ENCODE measurements at regions not wholly inside any gene's neighbourhood (a gene's known extent, or its start where the extent isn't known, plus 50 kb on each side); places are given as distances from the start of the nearest gene placed in this dataset.
"Not testable (repeated sequence)": the region's sequence is repeated elsewhere in the genome, so short reads cannot be mapped to it uniquely, and the experiment has no call there.

DNA sequence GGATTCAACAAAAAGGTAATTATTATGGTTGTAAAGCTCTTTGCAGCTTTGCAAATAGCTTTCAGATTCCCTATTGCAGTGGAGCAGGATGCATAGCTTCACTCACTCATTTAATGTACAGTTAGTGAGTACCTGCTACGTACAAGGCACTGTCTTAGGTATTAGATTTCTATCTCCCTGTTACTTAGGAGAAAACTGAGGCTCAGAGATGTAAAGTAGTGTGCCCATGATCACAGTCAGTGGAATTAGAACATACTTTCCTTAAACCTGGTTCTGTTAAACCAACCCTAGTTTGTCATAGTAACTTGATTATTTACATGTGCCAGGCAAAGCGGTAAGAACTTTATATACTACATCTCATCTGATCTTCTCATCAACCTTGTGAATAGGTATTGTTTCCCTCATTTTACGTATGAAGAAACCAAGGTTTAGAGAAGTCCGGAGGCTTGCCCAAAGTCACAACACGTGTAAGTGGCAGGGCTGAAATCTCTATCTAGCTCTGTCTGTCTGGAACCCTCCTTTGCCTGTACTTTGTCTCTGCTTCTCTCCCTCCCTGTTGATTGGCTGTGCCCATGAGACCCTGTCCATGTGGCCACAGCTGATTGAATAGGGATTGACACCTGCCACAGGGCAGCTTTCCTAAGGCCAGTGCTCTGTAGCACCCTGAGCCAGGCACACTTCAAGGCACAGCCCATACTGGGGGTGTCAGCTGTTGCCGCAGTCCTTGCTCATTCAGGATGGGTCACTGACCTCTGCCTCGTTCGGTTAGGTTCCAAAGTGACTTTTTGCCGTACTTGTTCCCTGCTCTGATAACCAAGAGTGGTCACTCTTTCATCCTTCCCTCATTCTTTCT, 63.8 kb upstream of the PRSS23 start:
- Histone ChIP-seq H3K4me1 (ENCODE audit: control insufficient read depth in 2 of 3, insufficient read depth in 2 of 3, low read depth in 1 of 3, low read length in 3 of 3) (peaks cover 0 to 14% (median 11%) of the 10 kb centered on the region in 3 donors), H3K27ac (ENCODE audit: low read depth in 2 of 2, low read length in 2 of 2) (no peak overlapping the region), H3K36me3 (ENCODE audit: control insufficient read depth in 2 of 3, insufficient read depth in 3 of 3, low read length in 3 of 3) (no peaks in the 10 kb centered on the region), H3K9me3 (ENCODE audit: control insufficient read depth in 2 of 3, insufficient read depth in 1 of 3, low read length in 3 of 3) (no peaks in the 10 kb centered on the region), H3K4me3 (ENCODE audit: low read length in 3 of 3) (no peak overlapping the region), H3K27me3 (ENCODE audit: control insufficient read depth, insufficient read depth, low read length) (no peaks in the 10 kb centered on the region), H3K9ac (ENCODE audit: low read length in 3 of 3) (no peak overlapping the region)
- intact Hi-C loops (cut with DNase I) = no loop called here
- TF ChIP-seq, protein P1, sequence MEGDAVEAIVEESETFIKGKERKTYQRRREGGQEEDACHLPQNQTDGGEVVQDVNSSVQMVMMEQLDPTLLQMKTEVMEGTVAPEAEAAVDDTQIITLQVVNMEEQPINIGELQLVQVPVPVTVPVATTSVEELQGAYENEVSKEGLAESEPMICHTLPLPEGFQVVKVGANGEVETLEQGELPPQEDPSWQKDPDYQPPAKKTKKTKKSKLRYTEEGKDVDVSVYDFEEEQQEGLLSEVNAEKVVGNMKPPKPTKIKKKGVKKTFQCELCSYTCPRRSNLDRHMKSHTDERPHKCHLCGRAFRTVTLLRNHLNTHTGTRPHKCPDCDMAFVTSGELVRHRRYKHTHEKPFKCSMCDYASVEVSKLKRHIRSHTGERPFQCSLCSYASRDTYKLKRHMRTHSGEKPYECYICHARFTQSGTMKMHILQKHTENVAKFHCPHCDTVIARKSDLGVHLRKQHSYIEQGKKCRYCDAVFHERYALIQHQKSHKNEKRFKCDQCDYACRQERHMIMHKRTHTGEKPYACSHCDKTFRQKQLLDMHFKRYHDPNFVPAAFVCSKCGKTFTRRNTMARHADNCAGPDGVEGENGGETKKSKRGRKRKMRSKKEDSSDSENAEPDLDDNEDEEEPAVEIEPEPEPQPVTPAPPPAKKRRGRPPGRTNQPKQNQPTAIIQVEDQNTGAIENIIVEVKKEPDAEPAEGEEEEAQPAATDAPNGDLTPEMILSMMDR (IDR thresholded peaks at IDR 0.05; ENCODE audit: borderline replicate concordance, extremely low read depth, insufficient read depth) = no peak
- FAIRE-seq (no peak), DNase-seq (no peak)

DNA sequence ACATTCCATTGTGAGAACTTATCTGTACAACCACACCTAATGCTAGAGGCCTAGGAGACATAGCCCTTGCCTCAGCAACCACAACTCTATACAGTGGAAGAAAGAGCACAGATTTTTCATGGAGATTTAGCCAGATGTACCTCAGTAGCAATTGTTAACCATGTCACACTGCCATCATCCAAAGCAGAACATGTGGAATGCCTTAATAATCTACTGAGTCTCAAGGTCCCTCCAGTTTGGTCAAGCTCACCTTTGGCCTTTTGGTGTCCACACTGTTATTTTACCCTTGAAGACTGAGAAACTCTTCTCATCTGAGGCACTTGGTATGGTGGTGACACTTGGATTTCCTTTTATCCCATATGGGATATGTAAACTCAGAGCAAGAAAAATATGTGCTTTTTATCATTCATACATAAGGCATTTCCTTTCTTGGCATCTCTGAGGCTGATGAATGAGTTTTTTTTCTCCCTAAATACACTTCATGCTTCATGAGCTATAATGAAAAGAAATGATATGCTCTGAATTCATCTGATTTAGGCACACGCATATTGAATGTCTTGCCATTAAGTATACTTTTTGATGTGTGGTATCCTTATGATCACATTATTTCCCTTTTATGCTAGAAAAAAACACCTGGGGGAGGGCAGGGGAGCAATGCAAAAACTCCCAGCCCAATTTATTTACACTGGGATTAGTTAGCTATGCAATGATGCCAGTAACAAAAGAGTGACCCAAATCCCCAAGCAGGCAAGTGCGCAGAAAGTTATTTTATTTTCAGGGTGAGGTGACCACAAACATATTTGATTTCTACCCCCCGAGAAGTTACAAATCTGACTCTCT, 63.3 kb upstream of the ME3 start:
- FAIRE-seq = no peak

DNA sequence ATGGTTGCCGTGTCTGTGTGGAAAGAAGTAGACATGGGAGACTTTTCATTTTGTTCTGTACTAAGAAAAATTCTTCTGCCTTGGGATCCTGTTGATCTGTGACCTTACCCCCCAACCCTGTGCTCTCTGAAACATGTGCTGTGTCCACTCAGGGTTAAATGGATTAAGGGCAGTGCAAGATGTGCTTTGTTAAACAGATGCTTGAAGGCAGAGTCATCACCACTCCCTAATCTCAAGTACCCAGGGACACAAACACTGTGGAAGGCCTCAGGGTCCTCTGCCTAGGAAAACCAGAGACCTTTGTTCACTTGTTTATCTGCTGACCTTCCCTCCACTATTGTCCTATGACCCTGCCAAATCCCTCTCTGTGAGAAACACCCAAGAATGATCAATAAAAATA, 60.3 kb upstream of the ME3 start:
- intact Hi-C loops (cut with DNase I); H3K4me3 ChIP-seq (ENCODE audit: low read length in 3 of 3); H3K36me3 ChIP-seq (ENCODE audit: control insufficient read depth in 2 of 3, insufficient read depth in 3 of 3, low read length in 3 of 3); DNase-seq; H3K9ac ChIP-seq (ENCODE audit: low read length in 3 of 3); H3K27ac ChIP-seq (ENCODE audit: low read depth in 2 of 2, low read length in 2 of 2); H3K9me3 ChIP-seq (ENCODE audit: control insufficient read depth in 2 of 3, insufficient read depth in 1 of 3, low read length in 3 of 3); FAIRE-seq; H3K27me3 ChIP-seq (ENCODE audit: control insufficient read depth, insufficient read depth, low read length); H3K4me1 ChIP-seq (ENCODE audit: control insufficient read depth in 2 of 3, insufficient read depth in 2 of 3, low read depth in 1 of 3, low read length in 3 of 3): not testable (repeated sequence)

More for the DNA sequence above, 63.3 kb upstream of the ME3 start:
- no peaks in the 10 kb centered on the region for H3K36me3 ChIP-seq (ENCODE audit: control insufficient read depth in 2 of 3, insufficient read depth in 3 of 3, low read length in 3 of 3)
- TF ChIP-seq, protein P1 (IDR thresholded peaks at IDR 0.05; ENCODE audit: borderline replicate concordance, extremely low read depth, insufficient read depth) = no peak
- H3K4me3 ChIP-seq (ENCODE audit: low read length in 3 of 3) = no peak overlapping the region
- peaks cover 0 to 6% (median 6%) of the 10 kb centered on the region in 3 donors for H3K4me1 ChIP-seq (ENCODE audit: control insufficient read depth in 2 of 3, insufficient read depth in 2 of 3, low read depth in 1 of 3, low read length in 3 of 3)
- no peaks in the 10 kb centered on the region for H3K9me3 ChIP-seq (ENCODE audit: control insufficient read depth in 2 of 3, insufficient read depth in 1 of 3, low read length in 3 of 3)
- H3K9ac ChIP-seq (ENCODE audit: low read length in 3 of 3) = no peak overlapping the region
- H3K27me3 ChIP-seq (ENCODE audit: control insufficient read depth, insufficient read depth, low read length) = no peaks in the 10 kb centered on the region
- peak in 2 of 5 donors; percentile 41 to 53 for DNase-seq
- no peak overlapping the region for H3K27ac ChIP-seq (ENCODE audit: low read depth in 2 of 2, low read length in 2 of 2)
- intact Hi-C loops (cut with DNase I) = no loop called here

DNA sequence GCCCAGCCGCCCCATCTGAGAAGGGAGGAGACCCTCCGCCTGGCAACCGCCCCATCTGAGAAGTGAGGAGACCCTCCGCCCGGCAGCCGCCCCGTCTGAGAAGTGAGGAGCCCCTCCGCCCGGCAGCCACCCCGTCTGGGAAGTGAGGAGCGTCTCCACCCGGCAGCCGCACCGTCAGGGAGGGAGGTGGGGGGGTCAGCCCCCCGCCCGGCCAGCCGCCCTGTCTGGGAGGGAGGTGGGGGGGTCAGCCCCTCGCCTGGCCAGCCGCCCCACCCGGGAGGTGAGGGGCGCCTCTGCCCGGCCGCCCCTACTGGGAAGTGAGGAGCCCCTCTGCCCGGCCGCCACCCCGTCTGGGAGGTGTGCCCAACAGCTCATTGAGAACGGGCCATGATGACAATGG, 59.9 kb upstream of the ME3 start:
- DNase-seq; H3K4me3 ChIP-seq (ENCODE audit: low read length in 3 of 3); FAIRE-seq; H3K27ac ChIP-seq (ENCODE audit: low read depth in 2 of 2, low read length in 2 of 2); H3K9me3 ChIP-seq (ENCODE audit: control insufficient read depth in 2 of 3, insufficient read depth in 1 of 3, low read length in 3 of 3); H3K9ac ChIP-seq (ENCODE audit: low read length in 3 of 3); intact Hi-C loops (cut with DNase I); H3K36me3 ChIP-seq (ENCODE audit: control insufficient read depth in 2 of 3, insufficient read depth in 3 of 3, low read length in 3 of 3); H3K4me1 ChIP-seq (ENCODE audit: control insufficient read depth in 2 of 3, insufficient read depth in 2 of 3, low read depth in 1 of 3, low read length in 3 of 3); H3K27me3 ChIP-seq (ENCODE audit: control insufficient read depth, insufficient read depth, low read length): not testable (repeated sequence)

DNA sequence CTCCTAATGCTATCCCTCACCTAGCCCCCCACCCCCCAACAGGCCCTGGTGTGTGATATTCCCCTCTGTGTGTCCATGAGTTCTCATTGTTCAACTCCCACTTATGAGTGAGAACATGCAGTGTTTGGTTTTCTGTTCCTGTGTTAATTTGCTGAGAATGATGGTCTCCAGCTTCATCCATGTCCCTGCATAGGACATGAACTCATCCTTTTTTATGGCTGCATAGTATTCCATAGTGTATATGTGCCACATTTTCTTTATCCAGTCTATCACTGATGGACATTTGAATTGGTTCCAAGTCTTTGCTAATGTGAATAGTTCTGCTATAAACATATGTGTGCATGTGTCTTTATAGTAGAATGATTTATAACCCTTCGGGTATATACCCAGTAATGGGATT, 57.2 kb upstream of the ME3 start:
- H3K27me3 ChIP-seq (ENCODE audit: control insufficient read depth, insufficient read depth, low read length); H3K36me3 ChIP-seq (ENCODE audit: control insufficient read depth in 2 of 3, insufficient read depth in 3 of 3, low read length in 3 of 3); H3K9me3 ChIP-seq (ENCODE audit: control insufficient read depth in 2 of 3, insufficient read depth in 1 of 3, low read length in 3 of 3); FAIRE-seq; intact Hi-C loops (cut with DNase I); DNase-seq; H3K4me3 ChIP-seq (ENCODE audit: low read length in 3 of 3); H3K9ac ChIP-seq (ENCODE audit: low read length in 3 of 3); H3K27ac ChIP-seq (ENCODE audit: low read depth in 2 of 2, low read length in 2 of 2); H3K4me1 ChIP-seq (ENCODE audit: control insufficient read depth in 2 of 3, insufficient read depth in 2 of 3, low read depth in 1 of 3, low read length in 3 of 3): not testable (repeated sequence)

Data from kidney (tissue), 13 donors.